ENCODE measurements at regions not wholly inside any gene's neighbourhood (a gene's known extent, or its start where the extent isn't known, plus 50 kb on each side); places are given as distances from the start of the nearest gene placed in this dataset.
A peak's percentile ranks its signal among the peaks of the same experiment; 100 is the strongest.
"Not testable (repeated sequence)": the region's sequence is repeated elsewhere in the genome, so short reads cannot be mapped to it uniquely, and the experiment has no call there.

DNA sequence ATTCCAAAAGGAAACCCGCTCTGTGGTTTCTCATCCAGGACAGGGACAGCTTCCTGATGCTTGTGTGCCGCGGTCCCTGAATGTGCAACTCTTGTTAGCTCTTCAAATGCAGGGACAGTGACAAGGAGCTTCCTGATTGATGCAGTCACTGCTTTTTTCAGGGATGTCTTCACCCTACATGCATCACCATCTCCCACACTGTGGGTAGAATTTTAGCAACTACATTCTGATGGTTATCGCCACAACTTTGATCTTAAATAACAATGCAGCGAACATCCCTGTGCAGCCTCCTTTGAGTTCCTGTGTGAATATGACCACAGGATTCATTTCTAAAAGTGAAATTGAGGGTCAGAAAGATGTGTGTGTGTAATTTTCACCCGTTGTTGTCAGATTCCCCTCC, 115.0 kb downstream of the GGTLC2 start:
- no peak for DNase-seq

DNA sequence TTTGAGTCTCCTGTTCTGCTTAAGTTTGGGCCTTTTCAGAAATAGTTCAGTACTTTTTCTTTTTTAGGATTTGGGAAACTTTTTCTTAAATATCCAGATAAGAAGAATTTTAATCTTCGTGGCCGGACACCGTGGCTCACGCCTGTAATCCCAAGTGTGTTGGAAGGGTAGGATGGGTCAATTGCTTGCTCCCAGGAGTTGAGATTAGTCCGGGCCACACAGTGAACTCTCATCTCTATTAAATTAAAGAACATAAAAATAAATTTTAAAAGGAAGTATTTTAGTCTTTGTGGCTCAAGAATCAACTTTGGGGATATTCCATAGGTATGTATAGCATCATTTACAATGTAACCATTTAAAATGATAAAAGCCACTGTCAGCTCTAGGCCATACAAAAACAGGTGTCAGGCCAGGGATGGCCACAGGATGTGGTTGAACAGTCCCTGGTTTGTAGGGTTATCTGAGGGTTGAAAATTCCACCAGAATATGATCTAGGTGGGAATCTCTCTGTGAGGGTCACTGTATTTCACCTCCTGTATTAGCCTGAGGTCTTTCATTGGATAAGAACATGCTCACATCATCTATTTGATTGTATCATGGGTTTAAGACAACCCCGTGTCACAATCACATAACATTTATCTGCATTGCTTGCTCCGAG, 115.6 kb downstream of the GGTLC2 start:
- DNase-seq = no peak

DNA sequence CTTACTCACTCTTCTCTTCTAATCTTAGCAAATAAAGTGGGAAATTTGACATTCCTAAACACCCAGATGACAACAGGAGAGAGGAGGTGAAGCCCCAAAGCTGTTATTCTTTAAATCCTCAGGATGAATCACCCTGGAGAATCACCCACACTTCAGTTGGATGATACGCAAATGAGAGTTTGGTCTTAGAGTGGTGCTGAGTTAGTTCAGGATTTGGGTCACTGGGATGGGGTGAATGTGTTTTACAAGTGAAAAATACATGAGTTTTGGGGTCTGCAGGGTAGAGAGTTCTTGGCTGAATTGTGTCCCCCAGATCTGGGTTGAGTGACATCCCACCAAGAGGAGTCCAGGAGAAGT, 117.2 kb downstream of the GGTLC2 start:
- DNase-seq = no peak

DNA sequence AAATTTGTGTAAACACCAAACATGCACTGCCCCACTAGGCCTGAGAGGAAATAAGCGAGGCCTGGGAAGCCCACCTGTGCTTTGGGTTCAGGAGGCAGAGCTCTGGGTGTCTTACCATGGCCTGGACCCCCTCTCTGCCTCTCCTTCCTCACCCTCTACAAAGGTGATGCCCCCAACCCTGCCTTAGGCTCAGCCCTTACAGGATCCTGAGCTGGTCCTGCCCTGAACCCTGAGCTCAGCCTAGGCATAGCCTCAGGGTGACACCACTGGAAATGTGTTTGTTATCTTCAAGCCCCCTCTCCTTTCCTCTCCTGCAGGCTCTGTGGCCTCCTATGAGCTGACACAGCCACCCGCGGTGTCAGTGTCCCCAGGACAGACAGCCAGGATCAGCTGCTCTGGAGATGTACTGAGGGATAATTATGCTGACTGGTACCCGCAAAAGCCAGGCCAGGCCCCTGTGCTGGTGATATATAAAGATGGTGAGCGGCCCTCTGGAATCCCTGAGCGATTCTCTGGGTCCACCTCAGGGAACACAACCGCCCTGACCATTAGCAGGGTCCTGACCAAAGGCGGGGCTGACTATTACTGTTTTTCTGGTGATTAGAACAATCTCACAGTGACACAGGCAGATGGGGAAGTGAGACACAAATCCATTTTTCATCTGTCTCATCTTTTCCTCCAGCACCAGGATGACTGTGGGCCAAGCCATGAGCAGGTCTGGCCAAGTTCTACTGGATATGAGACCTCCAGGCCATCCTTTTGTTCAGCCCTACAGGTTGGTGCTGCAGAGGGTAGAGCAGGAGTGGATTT, 117.8 kb downstream of the GGTLC2 start:
- DNase-seq = no peak

DNA sequence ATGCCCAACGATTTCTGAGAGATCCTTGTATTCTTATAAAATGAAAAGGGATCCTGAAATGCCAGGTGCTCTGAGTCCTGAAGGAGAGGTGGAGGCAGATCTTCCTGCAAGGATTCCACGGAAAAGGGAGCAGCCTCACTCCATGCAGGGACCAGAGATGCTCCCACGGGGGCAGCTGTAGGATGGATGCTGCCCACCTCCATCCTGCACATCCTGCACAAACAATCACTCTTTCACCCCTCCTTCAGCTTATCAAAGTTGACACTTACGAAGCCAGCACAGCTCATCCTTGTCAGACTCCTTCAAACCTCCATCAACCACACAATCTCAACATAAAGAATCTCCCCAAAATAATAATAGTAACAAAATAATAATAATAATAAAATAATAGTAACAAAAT, 119.1 kb downstream of the GGTLC2 start:
- no peak for DNase-seq

DNA sequence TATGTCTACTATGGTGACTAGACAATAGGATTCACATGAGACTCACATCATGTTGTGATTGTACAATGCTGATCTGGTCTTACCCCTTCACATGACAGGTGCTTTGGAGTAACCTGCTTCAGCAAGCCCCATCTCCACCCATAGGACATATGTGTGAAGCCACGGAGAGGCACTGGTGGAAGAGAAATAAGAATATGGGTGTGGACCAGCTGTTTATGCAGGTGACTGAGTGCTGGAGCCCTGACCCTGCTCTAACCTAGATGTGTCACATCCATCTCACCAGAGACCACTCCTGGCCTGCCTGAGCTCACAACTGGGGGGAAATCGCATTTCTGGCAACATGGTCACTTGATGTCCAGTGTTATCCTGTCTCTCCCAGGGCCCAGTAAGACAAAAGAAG, 119.7 kb downstream of the GGTLC2 start:
- DNase-seq = no peak

DNA sequence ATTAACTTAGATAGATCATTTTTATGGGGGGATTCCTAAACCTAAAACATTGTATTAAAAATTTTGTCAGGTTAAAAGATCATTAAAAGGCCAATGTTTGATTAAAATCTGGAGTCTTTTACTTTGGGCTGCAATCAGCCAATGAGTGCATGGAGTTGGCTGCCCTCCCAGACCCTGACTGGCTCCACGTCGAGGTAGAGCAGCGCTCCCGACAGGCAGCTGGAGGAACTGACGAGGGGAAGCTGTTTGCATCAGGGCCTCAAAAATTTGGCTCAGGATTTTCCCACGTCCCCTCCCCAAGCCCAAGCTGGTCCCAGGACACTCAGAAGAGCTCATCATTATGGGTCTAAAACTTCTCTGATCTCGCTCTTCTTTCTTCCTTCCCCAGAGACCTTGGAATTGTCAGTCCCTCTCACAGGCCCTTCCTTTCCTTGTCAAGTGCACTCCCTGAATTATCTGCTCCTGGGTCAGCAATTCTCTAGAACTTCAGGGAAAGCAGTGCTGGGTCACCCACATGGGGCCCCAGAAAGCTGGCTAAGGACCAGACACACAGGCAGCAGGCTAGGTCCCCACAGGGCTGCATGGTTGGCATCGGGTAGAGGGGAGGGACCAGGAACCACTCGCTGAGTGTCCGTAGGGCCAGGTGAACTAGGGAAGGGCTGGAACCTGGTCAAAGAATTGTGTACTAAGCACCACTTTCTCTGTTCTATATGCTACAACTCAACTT, 119.6 kb upstream of the IGLL5 start:
- DNase-seq = no peak

DNA sequence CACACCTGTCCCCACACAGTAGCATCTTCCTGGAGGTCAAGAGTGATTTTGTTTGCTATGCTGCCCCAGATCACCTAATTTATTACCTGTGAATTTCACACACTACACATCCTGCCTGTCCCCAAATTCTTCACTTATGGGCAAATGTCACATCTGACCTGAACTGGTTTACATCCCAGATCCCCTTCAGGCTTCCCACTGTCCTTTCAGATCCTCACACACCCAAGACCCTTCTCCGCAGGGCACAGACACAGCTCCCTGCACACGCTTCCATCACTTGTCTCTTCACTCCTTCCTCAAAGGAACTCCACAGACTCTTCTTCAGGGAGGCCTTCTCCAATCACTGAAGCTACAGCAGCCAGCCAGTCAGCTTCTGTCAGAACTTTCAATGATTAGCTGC, 118.7 kb upstream of the IGLL5 start:
- no peak for DNase-seq

DNA sequence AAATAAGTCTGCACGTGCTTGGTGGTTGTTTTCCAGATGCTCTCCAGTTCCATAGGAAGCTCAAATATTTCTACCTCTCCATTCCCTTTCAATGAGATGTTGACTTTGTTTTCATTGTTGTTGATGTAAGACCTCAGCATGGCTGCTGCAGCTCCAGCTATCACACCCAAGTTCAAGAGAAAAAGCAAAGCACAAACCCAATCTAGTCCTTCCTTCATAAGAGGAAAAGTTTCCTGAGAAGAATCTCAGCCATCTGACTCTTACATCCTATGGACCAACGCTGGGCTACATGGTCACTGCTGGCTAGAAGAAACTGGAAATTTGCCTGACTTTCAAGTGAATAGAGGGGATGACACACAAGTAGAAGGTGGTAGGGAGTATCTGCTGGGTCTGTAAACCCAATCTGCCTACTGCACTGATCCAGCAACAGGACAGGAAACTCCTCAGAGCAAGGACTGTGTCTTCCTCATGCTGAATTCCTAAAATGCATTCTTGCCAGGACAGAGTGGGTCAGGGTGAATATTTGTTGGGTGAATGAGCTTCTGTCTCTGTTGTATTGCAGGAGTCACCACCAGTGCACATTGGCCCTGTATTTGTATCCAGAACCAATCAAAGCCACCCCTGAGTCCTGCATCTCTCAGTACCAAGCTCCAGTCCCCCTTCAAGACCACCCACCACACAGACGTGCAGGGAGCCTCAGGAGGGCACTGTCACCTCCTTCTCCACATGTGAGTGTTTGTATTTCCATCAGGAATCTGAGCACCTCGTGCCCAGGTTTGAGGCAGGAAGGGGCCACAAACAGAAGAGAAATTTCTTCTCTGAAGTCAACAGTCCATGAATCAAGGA, 118.0 kb upstream of the IGLL5 start:
- DNase-seq = no peak

DNA sequence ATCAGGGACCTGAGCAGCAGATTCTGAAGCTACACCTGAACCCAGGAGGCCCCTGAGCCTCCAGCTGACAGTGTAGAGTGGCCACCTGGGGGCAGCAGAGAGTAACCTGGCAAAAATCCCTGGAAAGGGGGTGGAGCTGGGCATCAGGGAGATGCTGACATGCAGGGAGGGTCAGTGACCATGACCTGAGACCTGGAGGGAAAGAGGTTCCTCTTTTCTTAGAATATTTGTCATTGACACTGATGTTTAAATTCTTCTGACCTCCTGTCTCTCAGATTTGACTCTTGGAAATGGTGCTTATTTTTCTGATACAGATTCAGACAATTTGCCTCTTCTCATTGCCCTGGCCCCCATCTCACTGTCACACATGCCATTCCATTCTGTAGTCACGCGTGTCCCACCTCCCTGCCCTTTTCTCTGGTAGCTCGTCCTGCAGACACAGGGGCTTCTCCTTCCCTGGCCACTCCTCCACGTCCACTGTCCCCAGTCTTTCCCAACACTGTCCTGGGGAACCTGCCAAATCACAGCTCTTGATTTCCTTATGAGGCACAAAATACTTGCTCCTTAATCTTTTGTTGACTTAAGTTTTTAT, 117.2 kb upstream of the IGLL5 start:
- peak; percentile 68 to 72 for DNase-seq

DNA sequence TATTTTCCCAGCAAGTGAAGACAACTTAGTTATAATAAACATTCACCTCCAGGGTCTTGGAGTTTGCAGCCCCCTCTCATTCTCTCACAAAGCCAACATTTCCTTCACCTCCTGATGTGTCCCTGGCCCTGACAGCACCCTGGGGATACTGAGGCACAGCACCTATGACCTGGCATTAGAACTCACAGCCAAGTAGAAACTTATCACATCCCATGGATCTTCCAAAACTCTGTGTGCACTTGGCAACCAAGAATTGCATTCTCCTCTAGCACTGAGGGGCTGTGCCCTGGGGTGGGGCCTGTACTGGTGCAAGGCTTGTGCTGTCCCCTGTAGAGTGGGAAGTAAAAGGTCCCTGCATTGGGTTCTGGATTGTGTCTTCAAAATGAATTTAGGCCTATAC, 116.7 kb upstream of the IGLL5 start:
- no peak for DNase-seq

DNA sequence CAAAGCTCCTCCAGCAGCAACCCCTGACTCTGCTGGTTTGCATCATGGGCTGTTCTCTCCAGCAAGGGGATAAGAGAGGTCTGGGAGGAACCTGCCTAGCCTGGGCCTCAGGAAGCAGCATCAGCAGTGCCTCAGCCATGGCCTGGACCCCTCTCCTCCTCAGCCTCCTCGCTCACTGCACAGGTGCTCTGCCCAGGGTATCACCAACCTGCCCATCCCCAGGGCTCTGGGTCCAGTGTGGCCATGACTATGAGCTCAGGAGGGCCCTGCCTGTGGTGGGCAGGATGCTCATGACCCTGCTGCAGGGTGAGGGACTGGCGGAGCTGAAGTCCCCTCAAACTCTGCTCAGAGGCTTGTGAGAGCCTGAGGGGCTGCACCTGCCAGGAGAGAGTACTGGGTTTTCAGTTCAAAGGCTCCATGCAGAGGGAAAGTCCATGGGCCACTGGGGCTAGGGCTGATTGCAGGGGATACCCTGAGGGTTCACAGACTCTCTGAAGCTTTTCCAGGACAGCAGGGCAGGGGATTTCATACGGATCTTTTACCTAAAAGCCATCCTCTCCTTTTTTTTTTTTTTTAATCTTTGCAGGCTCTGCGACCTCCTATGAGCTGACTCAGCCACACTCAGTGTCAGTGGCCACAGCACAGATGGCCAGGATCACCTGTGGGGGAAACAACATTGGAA, 115.8 kb upstream of the IGLL5 start:
- DNase-seq = no peak

DNA sequence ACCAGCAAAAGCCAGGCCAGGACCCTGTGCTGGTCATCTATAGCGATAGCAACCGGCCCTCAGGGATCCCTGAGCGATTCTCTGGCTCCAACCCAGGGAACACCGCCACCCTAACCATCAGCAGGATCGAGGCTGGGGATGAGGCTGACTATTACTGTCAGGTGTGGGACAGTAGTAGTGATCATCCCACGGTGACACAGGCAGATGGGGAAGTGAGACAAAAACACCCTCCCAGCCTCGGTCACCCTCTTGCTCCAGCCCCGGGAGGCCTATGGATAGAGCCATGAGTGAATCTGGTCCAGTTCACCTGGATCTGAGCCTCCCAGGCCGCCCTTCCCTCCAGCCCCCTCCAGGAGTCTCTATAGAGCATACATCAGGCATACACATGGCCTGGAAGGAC, 115.2 kb upstream of the IGLL5 start:
- DNase-seq = no peak

DNA sequence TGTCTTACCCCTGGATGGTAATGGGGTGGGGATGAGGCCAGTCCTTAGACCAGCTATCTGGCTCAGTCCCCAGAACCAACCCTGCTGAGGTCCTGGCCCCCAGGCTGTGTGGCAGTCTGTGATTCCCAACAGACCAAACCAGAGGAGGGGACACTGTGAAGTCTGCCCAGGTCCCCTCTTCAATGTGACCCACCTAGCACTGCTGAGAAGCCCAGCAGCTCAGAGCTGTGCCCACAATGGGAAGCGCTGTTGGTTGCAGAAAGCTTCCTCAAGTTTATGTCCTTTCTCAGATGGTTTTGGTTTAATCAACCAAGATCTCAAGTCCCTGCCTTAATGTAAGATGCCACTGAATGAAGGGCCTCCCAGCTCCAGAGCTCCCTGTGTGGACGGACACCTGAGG, 114.7 kb upstream of the IGLL5 start:
- no peak for DNase-seq

DNA sequence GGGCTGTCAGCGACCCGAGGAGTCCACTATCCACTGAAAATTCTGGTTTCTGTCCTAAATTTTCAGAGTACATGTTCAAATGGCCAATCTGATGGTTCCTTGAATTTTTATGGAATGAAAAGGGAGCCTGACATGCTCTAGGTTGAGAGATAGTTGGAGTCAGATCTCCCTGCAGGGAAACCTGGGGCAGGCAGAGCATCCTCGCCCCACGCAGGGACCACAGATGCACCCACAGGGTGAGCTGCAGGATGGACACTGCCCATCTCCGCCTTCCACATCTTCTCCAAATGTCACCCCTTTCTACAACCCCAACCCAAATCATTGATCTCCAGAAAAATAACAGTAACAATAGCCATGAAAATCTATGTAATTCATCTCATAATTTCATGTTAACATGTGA, 114.2 kb upstream of the IGLL5 start:
- DNase-seq = no peak

DNA sequence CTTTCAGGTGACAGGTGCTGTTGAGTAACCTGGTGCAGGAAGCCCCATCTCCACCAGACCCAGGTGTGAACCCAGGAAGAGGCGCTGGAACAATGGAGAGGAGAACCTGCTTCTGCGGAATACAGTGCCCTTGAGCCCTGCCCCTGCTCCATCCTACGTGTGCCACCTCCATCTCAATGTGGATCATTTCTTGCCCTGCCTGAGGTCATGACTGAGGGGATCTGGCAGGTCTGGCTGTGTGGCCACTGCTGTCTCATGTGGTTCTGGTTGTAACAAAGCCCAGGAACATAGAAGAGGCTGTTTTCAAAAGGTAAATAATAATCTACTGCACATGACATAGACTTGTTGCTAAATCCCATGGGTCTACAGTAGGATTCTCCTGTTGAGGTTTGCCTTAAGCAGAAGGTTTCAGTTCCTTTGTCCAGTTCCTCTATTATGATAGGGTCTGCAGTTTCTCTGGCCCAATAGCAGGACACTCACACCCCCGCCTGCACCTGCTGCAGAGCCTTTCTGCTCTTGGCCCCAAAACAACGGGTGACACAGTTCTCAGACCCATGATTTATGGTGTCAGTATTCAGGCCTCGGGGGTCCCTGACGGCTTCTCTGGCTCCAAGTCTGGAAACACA, 113.5 kb upstream of the IGLL5 start:
- no peak for DNase-seq

DNA sequence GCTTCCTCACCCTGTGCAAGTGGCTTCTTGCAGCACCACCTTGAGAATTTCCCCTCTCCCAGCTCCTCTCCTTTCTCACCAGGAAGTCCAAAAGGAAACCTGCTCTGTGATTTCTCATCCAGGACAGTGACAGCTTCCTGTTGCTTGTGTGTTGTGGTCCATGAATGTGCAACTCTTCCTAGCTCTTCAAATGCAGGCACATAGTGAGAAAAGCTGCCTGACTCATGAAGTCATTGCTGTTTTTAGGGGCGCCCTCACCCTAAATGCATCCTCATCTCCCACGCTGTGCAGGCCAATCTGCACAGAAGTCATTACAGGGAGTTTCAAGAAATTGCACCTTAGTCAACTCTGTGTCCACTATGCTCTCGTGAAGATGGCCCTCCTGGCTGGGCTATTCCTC, 112.9 kb upstream of the IGLL5 start:
- DNase-seq = not testable (repeated sequence)

DNA sequence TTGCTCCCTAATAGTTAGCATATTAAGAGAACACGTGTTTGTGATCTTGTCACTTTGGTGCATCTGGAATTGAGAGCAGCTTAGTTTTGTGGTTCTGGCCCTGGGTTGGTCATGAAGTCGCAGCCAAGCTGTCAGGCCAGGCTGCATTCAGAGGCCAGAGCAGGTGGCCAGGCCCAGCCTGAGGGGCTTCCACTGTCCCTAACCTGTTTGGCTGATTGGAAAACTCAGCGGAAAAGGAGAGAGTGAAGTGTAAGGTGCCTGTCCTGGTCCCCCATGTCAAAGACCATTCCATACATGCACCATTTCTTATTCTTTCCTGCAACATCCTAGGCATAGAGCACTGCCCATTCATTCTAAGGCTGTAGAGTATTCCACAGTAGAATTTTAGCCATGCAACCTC, 111.5 kb upstream of the IGLL5 start:
- no peak for DNase-seq

DNA sequence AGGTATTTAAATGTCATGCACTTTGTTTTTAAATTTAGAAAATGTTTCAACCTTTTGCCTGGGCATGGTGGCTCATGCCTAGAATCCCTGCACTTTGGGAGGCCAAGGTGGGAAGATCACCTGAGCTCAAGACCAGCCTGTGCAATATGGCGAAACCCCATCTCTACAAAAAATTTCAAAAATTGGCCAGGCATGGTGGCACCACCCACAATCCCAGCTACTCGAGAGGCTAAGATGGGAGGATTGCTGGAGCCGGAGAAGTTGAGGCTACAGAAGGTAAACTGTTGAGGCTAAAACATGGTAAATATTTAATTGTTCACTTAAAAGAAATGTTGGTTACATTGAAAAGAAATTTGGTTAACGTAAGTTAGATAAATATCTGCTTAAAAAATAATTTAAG, 108.4 kb upstream of the IGLL5 start:
- no peak for DNase-seq

DNA sequence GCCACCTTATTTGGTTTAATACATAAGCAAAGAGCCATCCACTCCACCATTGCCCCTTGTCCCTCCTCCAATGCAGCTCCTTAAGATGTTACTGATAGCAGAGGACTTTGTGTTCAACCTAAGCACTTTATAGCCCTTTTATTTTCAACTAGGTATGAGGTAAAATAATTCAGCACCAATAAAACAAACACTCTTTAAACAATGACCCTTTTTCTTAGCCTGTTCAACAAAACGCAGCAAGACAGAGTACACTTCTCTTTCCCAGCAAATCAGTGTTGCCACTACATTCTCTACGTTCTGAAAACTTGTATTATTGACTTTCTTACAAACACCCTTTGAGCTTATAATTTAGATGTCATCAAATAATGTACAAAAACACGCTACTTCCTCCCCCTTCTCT, 104.0 kb upstream of the IGLL5 start:
- no peak for DNase-seq

DNA sequence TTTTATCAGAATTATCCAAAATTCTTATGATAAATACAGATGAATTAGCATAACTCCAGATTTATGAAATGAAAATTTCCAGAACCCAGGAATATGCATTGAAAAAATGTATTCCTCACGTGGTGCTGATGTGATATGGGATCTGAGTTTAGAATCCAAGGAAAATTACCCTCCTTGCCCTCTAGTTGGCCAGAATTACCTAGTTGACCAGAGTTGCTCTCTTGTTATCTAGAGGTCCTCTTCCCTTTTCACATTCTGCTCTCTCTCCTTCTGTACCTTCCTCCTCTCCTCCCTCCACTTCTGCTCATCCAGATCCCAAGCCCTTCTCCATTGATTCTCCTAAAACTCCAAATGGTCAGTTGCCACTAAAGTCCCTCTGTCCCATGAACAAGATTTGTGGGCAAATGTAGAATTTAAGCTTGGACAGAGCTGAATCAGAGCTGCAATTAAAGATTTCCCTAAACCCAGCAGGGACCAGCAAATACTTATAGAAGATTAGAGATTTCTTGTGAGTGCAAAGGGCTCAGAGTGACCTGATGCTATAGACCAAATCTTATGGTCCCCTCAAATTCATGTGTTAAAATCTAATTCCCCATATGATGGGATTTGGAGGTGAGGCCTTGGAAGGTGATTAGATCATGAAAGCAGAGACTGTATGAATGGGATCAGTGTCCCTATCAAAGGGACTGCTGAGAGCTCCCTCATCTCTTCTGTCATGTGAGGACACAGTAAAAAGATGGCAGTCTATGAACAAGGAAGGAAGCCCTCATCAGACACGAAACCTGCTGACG, 103.2 kb upstream of the IGLL5 start:
- DNase-seq = no peak
